CD14-positive monocyte (primary cell): ENCODE measurements at regions not wholly inside any gene's neighbourhood (a gene's known extent, or its start where the extent isn't known, plus 50 kb on each side); places are given as distances from the start of the nearest gene placed in this dataset.

Experiments
- DNase-seq, 3 donors: peaks; one replicate each; pipeline ENCODE4 v3.0.0-alpha.2; 2011 to 2022
- H2AFZ ChIP-seq: 2 replicates; pipeline ENCODE4 v1.6.0; 2012; ENCODE audit warnings: mild to moderate bottlenecking, low read depth, low read length, inconsistent platforms; ENCODE audit not compliant: insufficient read depth, poor library complexity, severe bottlenecking
- H3K27ac ChIP-seq, 2 donors: 1 replicate in 1 of 2; 2 replicates in 1 of 2; pipeline ENCODE4 v1.5.1; 2012 to 2013; ENCODE audit warnings: low read length in 2 of 2, control low read depth in 1 of 2, inconsistent platforms in 1 of 2, low read depth in 1 of 2, mild to moderate bottlenecking in 1 of 2
- H3K27me3 ChIP-seq, 2 donors: one replicate each; pipeline versions ENCODE4 v1.6.0 to v1.6.1; 2011 to 2013; ENCODE audit warnings: low read length in 2 of 2; ENCODE audit not compliant: control insufficient read depth in 2 of 2, insufficient read depth in 2 of 2
- H3K36me3 ChIP-seq, 2 donors: replicated peaks in 1 of 2; 1 replicate in 1 of 2; 2 replicates in 1 of 2; pipeline versions ENCODE4 v1.5.1 to v1.6.1; 2012 to 2013; ENCODE audit warnings: low read length in 2 of 2, control low read depth in 1 of 2, inconsistent platforms in 1 of 2, mild to moderate bottlenecking in 1 of 2; ENCODE audit not compliant: insufficient read depth in 2 of 2, control insufficient read depth in 1 of 2
- H3K4me1 ChIP-seq, 2 donors: 1 replicate in 1 of 2; 2 replicates in 1 of 2; pipeline versions ENCODE4 v1.5.1 to v1.6.1; 2012 to 2013; ENCODE audit warnings: low read length in 2 of 2, control low read depth in 1 of 2, inconsistent platforms in 1 of 2, mild to moderate bottlenecking in 1 of 2, moderate library complexity in 1 of 2; ENCODE audit not compliant: insufficient read depth in 2 of 2, control insufficient read depth in 1 of 2
- H3K4me2 ChIP-seq: replicated peaks from 2 replicates; pipeline ENCODE3; 2012; ENCODE audit warnings: low read length, moderate library complexity, mild to moderate bottlenecking; ENCODE audit not compliant: poor library complexity, severe bottlenecking; ENCODE audit errors: extremely low read depth
- H3K4me3 ChIP-seq, 3 experiments: fragments of 200-600 bp in 1 of 3; sonication (generic) in 1 of 3; replicated peaks in 1 of 3; 1 replicate in 2 of 3; 2 replicates in 1 of 3; pipeline ENCODE4 v1.5.1; 2011 to 2013; ENCODE audit warnings: low read length in 3 of 3, mild to moderate bottlenecking in 3 of 3, control low read depth in 2 of 3, low read depth in 2 of 3, inconsistent platforms in 1 of 3, moderate library complexity in 1 of 3
- H3K79me2 ChIP-seq: 2 replicates; pipeline ENCODE4 v1.6.0; 2012; ENCODE audit warnings: mild to moderate bottlenecking, control low read depth, inconsistent platforms, low read length, moderate library complexity; ENCODE audit not compliant: insufficient read depth
- H3K9ac ChIP-seq: 2 replicates; pipeline ENCODE4 v1.6.0; 2017; ENCODE audit warnings: low read length, mild to moderate bottlenecking; ENCODE audit not compliant: insufficient read depth, poor library complexity, severe bottlenecking
- H3K9me3 ChIP-seq, 2 donors: replicated peaks in 1 of 2; 1 replicate in 1 of 2; 2 replicates in 1 of 2; pipeline versions ENCODE4 v1.5.1 to v1.6.1; 2012 to 2013; ENCODE audit warnings: low read length in 2 of 2, control low read depth in 1 of 2; ENCODE audit not compliant: control insufficient read depth in 1 of 2, insufficient read depth in 1 of 2
- H4K20me1 ChIP-seq: 2 replicates; pipeline ENCODE4 v1.6.0; 2012; ENCODE audit warnings: mild to moderate bottlenecking, low read length, control low read depth, moderate library complexity; ENCODE audit not compliant: insufficient read depth
- H3K27ac Mint-ChIP-seq, 7 donors: one replicate each; pipeline ENCODE4 v1.8.0; 2020; ENCODE audit warnings: mild to moderate bottlenecking in 7 of 7, mixed read lengths in 7 of 7, moderate library complexity in 6 of 7, inconsistent platforms in 2 of 7
- H3K27me3 Mint-ChIP-seq, 3 donors: one replicate each; pipeline ENCODE4 v1.8.0; 2021 to 2022; ENCODE audit warnings: low read depth in 3 of 3, mild to moderate bottlenecking in 3 of 3, mixed read lengths in 3 of 3, moderate library complexity in 3 of 3, inconsistent platforms in 1 of 3
- H3K36me3 Mint-ChIP-seq, 2 donors: one replicate each; pipeline ENCODE4 v1.8.0; 2020; ENCODE audit warnings: mixed read lengths in 2 of 2, inconsistent platforms in 1 of 2, mild to moderate bottlenecking in 1 of 2
- H3K4me1 Mint-ChIP-seq: one replicate; pipeline ENCODE4 v1.8.0; 2020; ENCODE audit warnings: mild to moderate bottlenecking, mixed read lengths
- H3K4me3 Mint-ChIP-seq, 2 donors: one replicate each; pipeline ENCODE4 v1.8.0; 2020; ENCODE audit warnings: mild to moderate bottlenecking in 2 of 2, mixed read lengths in 2 of 2, moderate library complexity in 1 of 2
- H3K9me3 Mint-ChIP-seq, 7 donors: one replicate each; pipeline ENCODE4 v1.8.0; 2020 to 2022; ENCODE audit warnings: mixed read lengths in 7 of 7, mild to moderate bottlenecking in 6 of 7, moderate library complexity in 6 of 7, inconsistent platforms in 2 of 7
- CTCF ChIP-seq: fragments of 200-600 bp; IDR thresholded peaks from one replicate; pipeline ENCODE4 v1.8.0; 2022; ENCODE audit warnings: antibody characterized with exemption, mild to moderate bottlenecking
- WGBS: methylation state at CpG from one replicate; pipeline ENCODE4 v1.1.5; 2013; ENCODE audit warnings: missing lambda C conversion rate; ENCODE audit not compliant: insufficient coverage; 5-methylcytosine and 5-hydroxymethylcytosine counted together
- intact Hi-C, 2 donors: fragments of 100-400 bp; cut with micrococcal nuclease; formaldehyde crosslinking; loops; one replicate each; pipeline versions ENCODE4 v1.15.0 to v1.15.1; 2023

GRCh38 chr16:56050916-56051315 lies 140.4 kb upstream of the GNAO1 start:
- Histone ChIP-seq H2AFZ (no peak overlapping the region), H3K27ac (no peak overlapping the region), H4K20me1 (no peaks in the 10 kb centered on the region), H3K36me3 (no peaks in the 10 kb centered on the region), H3K9ac (no peak overlapping the region), H3K79me2 (no peaks in the 10 kb centered on the region), H3K4me3 (no peak overlapping the region), H3K4me2 (no peak overlapping the region), H3K4me1 (peaks cover 16 to 22% of the 10 kb centered on the region in 2 donors), H3K9me3 (no peaks in the 10 kb centered on the region), H3K27me3 (peaks cover 9 to 18% of the 10 kb centered on the region in 2 donors)
- DNase-seq = no peak
- Mint-ChIP-seq H3K36me3 (no peaks in the 10 kb centered on the region), H3K4me3 (peak overlapping the region in 1 of 2 donors; percentile 36), H3K27ac (no peak overlapping the region), H3K9me3 (peaks cover 0 to 8% (median 0%) of the 10 kb centered on the region in 7 donors), H3K27me3 (peaks cover 13 to 30% (median 24%) of the 10 kb centered on the region in 3 donors), H3K4me1 (peaks cover 17% of the 10 kb centered on the region)
- intact Hi-C loops = no loop called here
- no peak for TF ChIP-seq CTCF
- 100% methylated on average over 4 of the region's 4 CpGs for whole genome bisulfite sequencing

DNA sequence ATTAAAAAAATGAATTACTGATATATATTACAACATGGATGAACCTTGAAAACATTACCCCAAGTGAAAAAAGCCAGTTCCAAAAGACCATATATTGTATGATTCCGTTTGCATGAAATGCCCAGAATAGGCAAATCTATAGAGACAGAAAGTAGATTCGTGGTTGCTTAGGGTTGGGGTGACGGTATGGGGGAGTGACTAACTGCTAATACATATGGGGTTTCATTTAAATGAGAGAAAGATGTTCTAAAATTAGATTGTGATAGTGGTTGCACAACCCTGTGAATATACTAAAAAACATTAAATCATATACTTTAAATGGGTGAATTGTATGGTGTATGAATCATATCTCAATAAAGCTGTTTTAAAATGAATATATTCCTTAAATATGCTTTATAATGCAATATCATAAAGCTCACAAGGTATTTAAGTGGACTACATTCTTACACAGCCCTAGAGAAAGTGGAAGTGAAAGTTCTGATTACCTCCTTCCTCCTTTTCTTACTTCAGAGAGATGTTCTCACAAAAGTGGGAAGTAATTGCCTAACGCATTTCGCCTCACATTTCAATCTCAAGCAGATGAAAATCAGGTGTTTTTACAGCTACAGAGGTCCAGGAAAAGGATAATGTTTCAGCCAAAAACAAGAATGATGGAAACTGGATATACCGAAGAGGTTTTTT lies 142.7 kb upstream of the GNAO1 start:
- Histone ChIP-seq H3K4me1 (peaks cover 16 to 22% of the 10 kb centered on the region in 2 donors), H3K4me3 (no peak overlapping the region), H3K36me3 (no peaks in the 10 kb centered on the region), H4K20me1 (no peaks in the 10 kb centered on the region), H2AFZ (no peak overlapping the region), H3K9me3 (no peaks in the 10 kb centered on the region), H3K27ac (peak overlapping the region in 1 of 2 donors; percentile 34), H3K9ac (no peak overlapping the region), H3K27me3 (peaks cover 9 to 24% of the 10 kb centered on the region in 2 donors), H3K79me2 (no peaks in the 10 kb centered on the region), H3K4me2 (peak overlapping the region; percentile 42)
- Mint-ChIP-seq H3K27me3 (peaks cover 11 to 33% (median 20%) of the 10 kb centered on the region in 3 donors), H3K27ac (peak overlapping the region in 6 of 7 donors; percentile 1 to 89 (median 66)), H3K4me1 (peaks cover 17% of the 10 kb centered on the region), H3K4me3 (no peak overlapping the region), H3K9me3 (peaks cover 0 to 5% (median 0%) of the 10 kb centered on the region in 7 donors), H3K36me3 (no peaks in the 10 kb centered on the region)
- 17% methylated on average over 1 of the region's 6 CpGs for WGBS
- peak; percentile 74 to 88 (median 86) for DNase-seq
- intact Hi-C loops = loop anchor here in 1 of 2 donors (10.0 kb wide), 1 partner anchor 614 kb away; no protein-coding TSS in a partner anchor
- TF ChIP-seq CTCF = no peak
